GM21619 (cell line): ENCODE measurements at regions not wholly inside any gene's neighbourhood (a gene's known extent, or its start where the extent isn't known, plus 50 kb on each side); places are given as distances from the start of the nearest gene placed in this dataset.

Experiments
- ATAC-seq: cut with Tn5 transposase; IDR thresholded peaks from one replicate; pipeline ENCODE4 v1.9.1; 2021; ENCODE audit not compliant: unreplicated experiment

- ATAC-seq: no peak
These were observed 362.9 kb downstream of the IRX2 start for GRCh38 chr5:2388571-2388970.

- ATAC-seq: no peak
These were observed 363.7 kb downstream of the IRX2 start for GRCh38 chr5:2387634-2388325.

DNA sequence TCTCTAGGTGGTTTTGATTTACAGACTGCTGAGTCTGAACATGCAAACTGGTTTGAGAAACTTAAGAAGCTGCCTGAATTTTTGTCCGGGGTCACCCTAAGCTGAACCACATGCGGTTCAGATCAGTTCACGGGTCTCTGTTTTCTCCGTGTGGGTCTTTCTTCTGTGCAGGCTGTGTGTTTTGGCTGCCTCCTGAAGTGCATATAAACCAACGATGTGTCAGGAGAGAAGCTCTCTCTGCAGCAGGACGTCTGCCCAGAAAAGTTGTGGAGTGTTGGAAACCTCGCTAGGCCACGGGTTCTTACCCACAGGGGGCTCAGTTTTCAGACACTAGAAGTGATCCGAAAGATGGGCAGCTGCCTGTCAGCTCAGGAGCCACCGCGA, 364.2 kb downstream of the IRX2 start:
- ATAC-seq: no peak

- no peak for ATAC-seq
These were observed 365.7 kb downstream of the IRX2 start for GRCh38 chr5:2385818-2386217.

- ATAC-seq: no peak
These were observed 367.8 kb downstream of the IRX2 start for GRCh38 chr5:2383698-2384065.

- ATAC-seq: no peak
These were observed 368.4 kb downstream of the IRX2 start for GRCh38 chr5:2382776-2383697.

GRCh38 chr5:2381861-2382260, 369.6 kb downstream of the IRX2 start:
- ATAC-seq: no peak

DNA sequence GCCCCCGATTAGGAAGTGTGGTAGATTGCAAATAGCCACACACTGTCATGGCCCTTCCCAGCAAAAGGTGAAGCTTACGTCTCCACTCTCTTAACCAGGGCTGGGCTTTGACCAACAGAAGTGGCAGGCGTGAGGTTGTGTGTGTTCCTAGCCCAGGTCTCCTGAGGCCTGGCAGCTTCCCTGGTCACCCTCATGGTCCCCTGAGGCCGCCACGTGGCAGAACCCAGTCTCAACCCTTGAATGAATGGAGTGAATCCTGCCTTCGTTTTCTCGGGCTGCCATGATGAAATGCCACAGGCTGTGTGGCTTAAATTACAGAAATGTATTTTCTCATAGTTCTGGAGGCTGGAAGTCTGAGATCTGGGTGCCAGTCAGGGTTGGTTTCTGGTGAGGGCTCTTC, 370.4 kb downstream of the IRX2 start:
- ATAC-seq: no peak

DNA sequence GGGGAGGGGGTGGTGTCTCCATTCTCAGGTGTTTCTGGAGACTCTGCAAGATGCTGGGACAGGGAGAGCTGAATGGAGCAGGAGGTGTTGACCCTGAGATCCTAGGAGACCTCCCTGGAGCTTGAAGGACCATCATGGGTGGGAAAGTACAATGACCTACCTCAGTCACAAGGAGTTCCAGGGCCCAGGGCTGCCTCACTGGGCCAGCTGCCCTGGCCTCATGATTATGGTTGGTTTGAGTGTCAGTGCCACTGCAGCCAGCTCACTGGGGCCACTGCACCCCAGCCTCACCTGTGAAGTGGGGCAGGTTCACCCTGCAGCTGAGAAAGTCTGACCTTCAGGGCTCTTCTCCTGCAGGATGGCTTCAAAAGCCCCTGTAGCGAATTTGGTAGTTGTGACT, 372.5 kb downstream of the IRX2 start:
- no peak for ATAC-seq

- no peak for ATAC-seq
These were observed 373.4 kb downstream of the IRX2 start for GRCh38 chr5:2378108-2378507.

DNA sequence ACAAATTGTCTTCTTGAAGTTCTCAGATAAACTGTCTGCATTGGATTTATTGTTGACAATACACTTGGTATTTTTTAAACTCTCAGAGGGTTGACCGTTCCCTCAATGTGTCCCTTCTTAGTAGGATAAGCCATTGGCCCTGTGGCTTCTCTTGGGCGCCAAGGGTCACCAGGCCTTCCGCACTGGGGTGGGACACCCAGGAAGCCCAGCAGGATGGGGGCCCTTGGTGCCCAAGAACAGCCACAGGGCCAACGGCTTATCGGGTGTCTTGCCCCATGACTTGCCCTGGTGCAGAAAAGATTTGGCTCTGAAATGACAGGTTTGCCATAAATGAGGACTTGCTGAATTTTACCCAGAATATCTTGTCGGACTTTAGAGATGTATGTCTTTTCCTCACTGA, 375.0 kb downstream of the IRX2 start:
- no peak for ATAC-seq

DNA sequence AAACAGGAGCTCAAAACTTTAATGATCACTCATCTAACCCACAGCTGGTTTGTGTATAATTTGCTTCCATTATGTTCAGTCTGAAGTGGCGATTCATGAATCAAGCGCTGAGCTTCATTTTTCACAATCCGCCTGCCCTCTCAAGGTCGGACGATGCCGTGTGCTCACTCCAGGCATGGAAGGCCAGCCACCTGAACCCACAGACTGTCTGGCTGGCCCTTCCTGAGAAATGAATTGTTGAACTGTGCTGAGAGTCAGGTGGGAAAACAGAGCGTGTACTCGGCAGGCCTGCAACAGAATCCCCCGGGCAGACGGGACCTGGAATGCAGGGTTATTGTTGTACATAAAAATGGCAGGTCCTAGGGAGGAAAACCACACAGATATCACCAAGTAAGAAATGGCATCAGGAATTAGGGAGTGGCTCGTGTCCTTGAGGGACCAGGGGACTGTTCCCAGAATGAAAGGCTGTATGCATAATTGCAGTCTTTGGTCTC, 375.7 kb downstream of the IRX2 start:
- ATAC-seq: no peak

- no peak for ATAC-seq
These were observed 376.2 kb downstream of the IRX2 start for GRCh38 chr5:2375291-2375690.

DNA sequence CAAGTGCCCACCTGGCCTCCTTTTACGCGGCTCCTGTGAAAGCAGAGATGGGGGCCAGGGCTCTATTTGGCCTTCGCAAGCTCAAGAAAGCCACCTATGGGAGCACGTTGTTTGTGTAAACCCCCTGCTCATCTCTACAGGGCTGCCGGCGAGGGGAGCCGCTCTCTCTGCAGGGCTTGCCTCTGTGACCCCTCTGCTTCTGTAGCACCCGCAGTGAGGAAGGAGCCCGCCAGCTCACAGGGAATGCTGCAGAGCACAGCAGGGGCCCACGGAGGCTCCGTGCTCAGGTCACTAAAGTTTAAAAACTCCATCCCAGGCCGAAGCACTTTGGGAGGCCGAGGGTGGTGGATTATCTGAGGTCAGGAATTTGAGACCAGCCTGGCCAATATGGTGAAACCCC, 376.8 kb downstream of the IRX2 start:
- no peak for ATAC-seq

GRCh38 chr5:2373631-2374030, 377.8 kb downstream of the IRX2 start:
- no peak for ATAC-seq

DNA sequence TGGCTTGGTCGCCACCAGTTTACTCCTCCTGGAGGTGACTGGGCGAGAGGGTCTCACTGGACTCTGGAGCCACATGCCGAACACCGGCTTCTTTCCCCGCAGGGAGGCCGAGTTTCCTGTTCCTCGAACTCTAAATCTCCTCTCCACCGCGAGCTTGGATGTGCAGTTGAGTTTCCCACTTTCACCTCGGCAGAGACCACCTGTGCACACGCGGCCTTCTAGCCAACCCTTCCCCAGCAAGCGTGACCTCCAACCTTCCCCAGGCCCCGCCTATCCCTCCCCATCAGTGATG, 380.1 kb downstream of the IRX2 start:
- no peak for ATAC-seq

GRCh38 chr5:2370626-2371418, 380.7 kb downstream of the IRX2 start:
- ATAC-seq: no peak

DNA sequence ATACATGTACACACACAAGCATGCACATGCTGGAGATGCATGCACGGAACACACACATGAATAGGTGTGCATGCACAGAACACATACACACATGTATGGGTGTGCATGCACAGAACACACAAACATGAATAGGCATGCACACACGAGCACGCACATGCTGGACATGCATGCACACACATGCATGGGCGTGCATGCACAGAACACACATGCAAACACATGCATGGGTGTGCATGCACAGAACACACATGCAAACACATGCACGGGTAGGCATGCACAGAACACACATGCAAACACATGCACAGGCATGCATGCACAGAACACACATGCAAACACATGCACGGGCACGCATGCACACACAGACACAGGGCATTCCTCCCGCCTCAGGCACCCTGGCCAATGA, 382.3 kb downstream of the IRX2 start:
- ATAC-seq: no peak

DNA sequence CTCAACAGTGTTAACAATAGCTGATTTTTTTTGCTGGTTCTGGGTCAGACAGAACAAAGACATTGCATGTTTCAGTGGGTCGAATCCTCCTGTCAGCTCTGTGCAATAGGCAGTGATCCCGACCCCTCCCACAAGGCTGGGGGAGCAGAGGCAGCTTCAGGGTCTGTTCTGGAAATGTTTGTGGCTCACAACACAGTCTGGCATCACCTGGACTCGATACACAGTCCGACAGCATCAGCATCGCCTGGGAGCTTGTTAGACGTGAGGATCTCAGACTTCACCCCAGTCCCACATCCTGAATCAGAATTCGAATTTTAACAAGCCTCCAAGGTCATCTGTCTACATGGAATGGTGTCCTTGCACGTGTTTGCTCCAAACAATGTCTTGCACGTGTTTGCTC, 384.7 kb downstream of the IRX2 start:
- no peak for ATAC-seq

GRCh38 chr5:2357309-2357708, 394.2 kb downstream of the IRX2 start:
- ATAC-seq: no peak

DNA sequence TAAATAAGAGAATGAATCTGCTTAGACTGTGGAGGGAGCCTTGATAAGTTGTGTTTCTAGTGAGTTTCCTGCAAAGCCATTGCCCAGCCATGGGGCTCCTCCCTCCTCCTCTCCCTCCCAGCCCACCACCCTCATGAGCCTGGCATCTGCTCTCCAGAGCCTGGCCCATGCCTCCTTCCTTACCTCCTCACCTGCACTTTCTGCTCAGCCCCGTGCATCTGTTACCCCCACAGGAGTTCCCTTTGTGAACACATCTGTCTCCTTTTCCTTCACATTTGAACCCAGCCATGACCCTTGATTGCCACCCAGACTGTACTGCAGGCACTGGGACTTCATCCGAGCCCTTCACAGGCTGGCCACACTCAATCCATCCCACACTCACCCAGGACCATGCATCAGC, 395.6 kb downstream of the IRX2 start:
- no peak for ATAC-seq
